ENCODE measurements at regions not wholly inside any gene's neighbourhood (a gene's known extent, or its start where the extent isn't known, plus 50 kb on each side); places are given as distances from the start of the nearest gene placed in this dataset.

GRCh38 chr14:84533181-84533725 is 996.7 kb upstream of the FLRT2 start:
- Histone ChIP-seq H3K36me3 (no peaks in the 10 kb centered on the region), H3K27me3 (no peaks in the 10 kb centered on the region), H3K4me3 (no peak overlapping the region), H3K4me1 (no peaks in the 10 kb centered on the region), H3K27ac (no peak overlapping the region), H3K9me3 (peaks cover 0 to 3% (median 0%) of the 10 kb centered on the region in 4 donors)
- WGBS, 2 donors: 86 to 90% methylated on average over 3 of the region's 3 CpGs
- TF ChIP-seq POLR2AphosphoS5 (IDR thresholded peaks at IDR 0.05) (no peak), POLR2A (IDR thresholded peaks at IDR 0.05) (no peak), EP300 (IDR thresholded peaks at IDR 0.05) (no peak)
- TF ChIP-seq, protein P1, sequence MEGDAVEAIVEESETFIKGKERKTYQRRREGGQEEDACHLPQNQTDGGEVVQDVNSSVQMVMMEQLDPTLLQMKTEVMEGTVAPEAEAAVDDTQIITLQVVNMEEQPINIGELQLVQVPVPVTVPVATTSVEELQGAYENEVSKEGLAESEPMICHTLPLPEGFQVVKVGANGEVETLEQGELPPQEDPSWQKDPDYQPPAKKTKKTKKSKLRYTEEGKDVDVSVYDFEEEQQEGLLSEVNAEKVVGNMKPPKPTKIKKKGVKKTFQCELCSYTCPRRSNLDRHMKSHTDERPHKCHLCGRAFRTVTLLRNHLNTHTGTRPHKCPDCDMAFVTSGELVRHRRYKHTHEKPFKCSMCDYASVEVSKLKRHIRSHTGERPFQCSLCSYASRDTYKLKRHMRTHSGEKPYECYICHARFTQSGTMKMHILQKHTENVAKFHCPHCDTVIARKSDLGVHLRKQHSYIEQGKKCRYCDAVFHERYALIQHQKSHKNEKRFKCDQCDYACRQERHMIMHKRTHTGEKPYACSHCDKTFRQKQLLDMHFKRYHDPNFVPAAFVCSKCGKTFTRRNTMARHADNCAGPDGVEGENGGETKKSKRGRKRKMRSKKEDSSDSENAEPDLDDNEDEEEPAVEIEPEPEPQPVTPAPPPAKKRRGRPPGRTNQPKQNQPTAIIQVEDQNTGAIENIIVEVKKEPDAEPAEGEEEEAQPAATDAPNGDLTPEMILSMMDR (IDR thresholded peaks at IDR 0.05): no peak
- intact Hi-C loops (cut with DNase I): no loop called here
- no peak for DNase-seq

DNA sequence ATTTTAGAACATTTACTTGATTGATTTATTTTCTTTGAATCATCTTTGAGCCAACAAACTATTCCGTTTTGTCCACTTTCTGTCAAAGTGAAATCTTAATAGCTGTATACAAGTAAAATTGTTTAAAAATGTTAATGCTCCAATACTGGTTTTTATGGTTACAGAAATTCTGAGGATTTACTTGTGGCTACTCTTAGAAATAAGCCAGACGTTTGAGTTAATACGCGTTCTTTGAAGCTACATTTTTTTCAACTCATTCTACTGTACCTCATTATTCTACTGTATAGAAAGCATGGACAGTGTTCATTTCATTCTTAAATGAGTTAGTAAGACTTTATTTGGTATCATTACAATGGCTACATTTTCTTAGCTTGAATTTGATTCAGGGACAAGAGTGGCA is 996.2 kb upstream of the FLRT2 start:
- Histone ChIP-seq H3K4me3 (no peak overlapping the region), H3K27ac (no peak overlapping the region), H3K36me3 (no peaks in the 10 kb centered on the region), H3K27me3 (no peaks in the 10 kb centered on the region), H3K4me1 (no peaks in the 10 kb centered on the region), H3K9me3 (no peaks in the 10 kb centered on the region)
- intact Hi-C loops (cut with DNase I): no loop called here
- no peak for TF ChIP-seq POLR2A (IDR thresholded peaks at IDR 0.05)
- TF ChIP-seq EP300 (IDR thresholded peaks at IDR 0.05): no peak
- TF ChIP-seq POLR2AphosphoS5 (IDR thresholded peaks at IDR 0.05): no peak
- TF ChIP-seq, protein P1 (IDR thresholded peaks at IDR 0.05): no peak
- 83 to 85% methylated on average over 4 of the region's 4 CpGs for WGBS, 2 donors
- no peak for DNase-seq

DNA sequence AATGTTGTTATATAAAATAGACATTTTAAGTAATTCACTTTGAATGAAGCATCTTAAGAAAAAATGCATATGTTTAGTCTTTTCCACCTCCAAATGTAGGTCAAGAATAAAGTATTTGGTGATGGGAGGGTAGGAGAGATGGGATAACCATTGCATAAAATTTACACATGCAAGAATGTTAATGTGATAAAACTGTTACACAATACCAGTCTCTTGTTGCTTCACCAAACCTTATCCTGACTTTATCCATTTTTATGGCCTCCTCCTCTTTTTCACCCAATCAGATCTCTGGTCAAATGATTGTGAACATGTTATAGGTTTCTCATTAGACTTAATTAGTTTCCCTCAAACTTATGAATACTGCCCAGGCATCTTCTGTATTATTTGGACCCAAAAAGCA is 994.5 kb upstream of the FLRT2 start:
- no peak for DNase-seq
- Histone ChIP-seq H3K4me3 (no peak overlapping the region), H3K9me3 (no peaks in the 10 kb centered on the region), H3K27ac (no peak overlapping the region), H3K36me3 (no peaks in the 10 kb centered on the region), H3K27me3 (no peaks in the 10 kb centered on the region), H3K4me1 (no peaks in the 10 kb centered on the region)
- intact Hi-C loops (cut with DNase I): no loop called here
- no peak for TF ChIP-seq POLR2AphosphoS5 (IDR thresholded peaks at IDR 0.05)
- no peak for TF ChIP-seq EP300 (IDR thresholded peaks at IDR 0.05)
- TF ChIP-seq, protein P1 (IDR thresholded peaks at IDR 0.05): no peak
- TF ChIP-seq POLR2A (IDR thresholded peaks at IDR 0.05): no peak

- no peak for DNase-seq
- 66 to 82% methylated on average over 1 of the region's 1 CpG for WGBS, 2 donors
- H3K27me3 ChIP-seq: no peaks in the 10 kb centered on the region
- intact Hi-C loops (cut with DNase I): no loop called here
- H3K27ac ChIP-seq: no peak overlapping the region
- H3K4me1 ChIP-seq: no peaks in the 10 kb centered on the region
- H3K4me3 ChIP-seq: no peak overlapping the region
- no peaks in the 10 kb centered on the region for H3K36me3 ChIP-seq
- no peaks in the 10 kb centered on the region for H3K9me3 ChIP-seq
- TF ChIP-seq EP300 (IDR thresholded peaks at IDR 0.05): no peak
- TF ChIP-seq POLR2A (IDR thresholded peaks at IDR 0.05): no peak
- TF ChIP-seq, protein P1 (IDR thresholded peaks at IDR 0.05): no peak
- no peak for TF ChIP-seq POLR2AphosphoS5 (IDR thresholded peaks at IDR 0.05)
Measured at GRCh38 chr14:84535976-84536375, 994.0 kb upstream of the FLRT2 start.

DNA sequence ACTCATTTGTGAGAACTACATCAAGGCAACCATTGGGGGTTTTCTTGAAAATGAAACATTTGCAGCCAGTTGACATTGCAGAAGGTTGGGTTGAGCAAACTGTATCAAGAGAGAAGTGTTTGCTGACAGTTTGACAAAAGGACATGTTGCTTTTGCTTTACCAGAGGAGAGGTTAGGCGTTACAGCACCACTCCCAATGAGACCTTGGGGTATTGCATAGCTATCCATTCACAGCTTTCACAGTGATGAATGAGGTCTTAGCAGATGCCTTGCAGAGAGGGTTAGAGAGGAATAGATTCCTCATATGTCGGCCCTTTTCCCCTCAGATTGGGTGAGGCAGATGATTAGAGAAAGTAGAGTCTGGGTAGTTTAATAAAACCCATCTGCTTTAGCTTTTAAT is 988.9 kb upstream of the FLRT2 start:
- TF ChIP-seq, protein P1 (IDR thresholded peaks at IDR 0.05): no peak
- TF ChIP-seq POLR2A (IDR thresholded peaks at IDR 0.05): no peak
- TF ChIP-seq POLR2AphosphoS5 (IDR thresholded peaks at IDR 0.05): no peak
- TF ChIP-seq EP300 (IDR thresholded peaks at IDR 0.05): no peak
- no peak for DNase-seq
- intact Hi-C loops (cut with DNase I): no loop called here
- no peaks in the 10 kb centered on the region for H3K36me3 ChIP-seq
- H3K4me3 ChIP-seq: no peak overlapping the region
- WGBS, 2 donors: 42 to 44% methylated on average over 2 of the region's 2 CpGs
- H3K27me3 ChIP-seq: no peaks in the 10 kb centered on the region
- no peaks in the 10 kb centered on the region for H3K4me1 ChIP-seq
- H3K9me3 ChIP-seq: no peaks in the 10 kb centered on the region
- H3K27ac ChIP-seq: no peak overlapping the region

All from sigmoid colon (tissue), 6 donors.